ENCODE measurements at regions not wholly inside any gene's neighbourhood (a gene's known extent, or its start where the extent isn't known, plus 50 kb on each side); places are given as distances from the start of the nearest gene placed in this dataset.

- no peak overlapping the region for H3K27ac Mint-ChIP-seq
- 84% methylated on average over 2 of the region's 2 CpGs for WGBS (ENCODE audit: insufficient coverage)
- ATAC-seq = no peak
Observed at GRCh38 chr4:33306131-33306530, 2586.0 kb downstream of the PCDH7 start.

GRCh38 chr4:33316033-33316432 lies 2595.9 kb downstream of the PCDH7 start:
- H3K4me1 Mint-ChIP-seq = no peaks in the 10 kb centered on the region
- peaks cover 13 to 22% of the 10 kb centered on the region in 2 donors for H3K9me3 Mint-ChIP-seq
- H3K27ac Mint-ChIP-seq = no peak overlapping the region
- H3K4me1 ChIP-seq (ENCODE audit: control insufficient read depth, insufficient read depth, low read length) = no peaks in the 10 kb centered on the region
- no peaks in the 10 kb centered on the region for H3K36me3 ChIP-seq (ENCODE audit: control insufficient read depth, insufficient read depth, low read length)
- H3K9me3 ChIP-seq (ENCODE audit: control insufficient read depth, insufficient read depth, low read length) = peaks cover 21% of the 10 kb centered on the region
- H3K27me3 Mint-ChIP-seq (ENCODE audit: low read depth in 2 of 2) = no peaks in the 10 kb centered on the region
- H3K4me3 ChIP-seq (ENCODE audit: low read length) = no peak overlapping the region
- no peaks in the 10 kb centered on the region for H3K27me3 ChIP-seq (ENCODE audit: control insufficient read depth, insufficient read depth, low read length)
- 67% methylated on average over 2 of the region's 2 CpGs for WGBS (ENCODE audit: insufficient coverage)
- TF ChIP-seq CTCF (IDR thresholded peaks at IDR 0.05) = no peak
- ATAC-seq (no peak), DNase-seq (no peak)
- intact Hi-C loops (cut with micrococcal nuclease) = no loop called here
- H3K4me3 Mint-ChIP-seq = no peak overlapping the region
- H3K36me3 Mint-ChIP-seq = peaks cover 8% of the 10 kb centered on the region
- no peak overlapping the region for H3K27ac ChIP-seq (ENCODE audit: low read length)

More at GRCh38 chr4:33306131-33306530, 2586.0 kb downstream of the PCDH7 start:
- H3K27me3 ChIP-seq (ENCODE audit: control insufficient read depth, insufficient read depth, low read length) = no peaks in the 10 kb centered on the region
- intact Hi-C loops (cut with micrococcal nuclease) = no loop called here
- no peaks in the 10 kb centered on the region for H3K36me3 ChIP-seq (ENCODE audit: control insufficient read depth, insufficient read depth, low read length)
- Mint-ChIP-seq H3K36me3 (no peaks in the 10 kb centered on the region), H3K4me1 (no peaks in the 10 kb centered on the region), H3K27me3 (ENCODE audit: low read depth in 2 of 2) (no peaks in the 10 kb centered on the region), H3K9me3 (peaks cover 5 to 20% of the 10 kb centered on the region in 2 donors), H3K4me3 (no peak overlapping the region)
- no peak for TF ChIP-seq CTCF (IDR thresholded peaks at IDR 0.05)
- H3K4me1 ChIP-seq (ENCODE audit: control insufficient read depth, insufficient read depth, low read length) = no peaks in the 10 kb centered on the region
- H3K9me3 ChIP-seq (ENCODE audit: control insufficient read depth, insufficient read depth, low read length) = peaks cover 14% of the 10 kb centered on the region
- DNase-seq = no peak
- H3K27ac ChIP-seq (ENCODE audit: low read length) = no peak overlapping the region
- no peak overlapping the region for H3K4me3 ChIP-seq (ENCODE audit: low read length)

GRCh38 chr4:33316578-33316977 lies 2596.4 kb downstream of the PCDH7 start:
- H3K4me3 ChIP-seq (ENCODE audit: low read length) = no peak overlapping the region
- no peak overlapping the region for H3K27ac ChIP-seq (ENCODE audit: low read length)
- H3K36me3 ChIP-seq (ENCODE audit: control insufficient read depth, insufficient read depth, low read length) = no peaks in the 10 kb centered on the region
- no peaks in the 10 kb centered on the region for H3K4me1 ChIP-seq (ENCODE audit: control insufficient read depth, insufficient read depth, low read length)
- H3K9me3 Mint-ChIP-seq = peaks cover 13 to 20% of the 10 kb centered on the region in 2 donors
- H3K4me1 Mint-ChIP-seq = no peaks in the 10 kb centered on the region
- DNase-seq (no peak), ATAC-seq (no peak)
- intact Hi-C loops (cut with micrococcal nuclease) = no loop called here
- no peaks in the 10 kb centered on the region for H3K27me3 Mint-ChIP-seq (ENCODE audit: low read depth in 2 of 2)
- H3K27me3 ChIP-seq (ENCODE audit: control insufficient read depth, insufficient read depth, low read length) = no peaks in the 10 kb centered on the region
- H3K36me3 Mint-ChIP-seq = peaks cover 8% of the 10 kb centered on the region
- H3K4me3 Mint-ChIP-seq = no peak overlapping the region
- WGBS (ENCODE audit: insufficient coverage) = 81% methylated on average over 3 of the region's 3 CpGs
- TF ChIP-seq CTCF (IDR thresholded peaks at IDR 0.05) = no peak
- no peak overlapping the region for H3K27ac Mint-ChIP-seq
- H3K9me3 ChIP-seq (ENCODE audit: control insufficient read depth, insufficient read depth, low read length) = peaks cover 21% of the 10 kb centered on the region

GRCh38 chr4:33323393-33323792 lies 2603.2 kb downstream of the PCDH7 start:
- no peak overlapping the region for H3K27ac Mint-ChIP-seq
- H3K27ac ChIP-seq (ENCODE audit: low read length) = no peak overlapping the region
- no peaks in the 10 kb centered on the region for H3K36me3 ChIP-seq (ENCODE audit: control insufficient read depth, insufficient read depth, low read length)
- WGBS (ENCODE audit: insufficient coverage) = 80% methylated on average over 1 of the region's 1 CpG
- DNase-seq (no peak), ATAC-seq (no peak)
- H3K9me3 ChIP-seq (ENCODE audit: control insufficient read depth, insufficient read depth, low read length) = no peaks in the 10 kb centered on the region
- H3K4me3 Mint-ChIP-seq = no peak overlapping the region
- no peaks in the 10 kb centered on the region for H3K4me1 Mint-ChIP-seq
- TF ChIP-seq CTCF (IDR thresholded peaks at IDR 0.05) = no peak
- H3K27me3 ChIP-seq (ENCODE audit: control insufficient read depth, insufficient read depth, low read length) = no peaks in the 10 kb centered on the region
- intact Hi-C loops (cut with micrococcal nuclease) = no loop called here
- no peak overlapping the region for H3K4me3 ChIP-seq (ENCODE audit: low read length)
- H3K36me3 Mint-ChIP-seq = no peaks in the 10 kb centered on the region
- no peaks in the 10 kb centered on the region for H3K27me3 Mint-ChIP-seq (ENCODE audit: low read depth in 2 of 2)
- H3K4me1 ChIP-seq (ENCODE audit: control insufficient read depth, insufficient read depth, low read length) = no peaks in the 10 kb centered on the region
- H3K9me3 Mint-ChIP-seq = peaks cover 11 to 21% of the 10 kb centered on the region in 2 donors

Data from natural killer cell (primary cell).